LNCaP clone FGC (cell line): ENCODE measurements at regions not wholly inside any gene's neighbourhood (a gene's known extent, or its start where the extent isn't known, plus 50 kb on each side); places are given as distances from the start of the nearest gene placed in this dataset.
A peak's percentile ranks its signal among the peaks of the same experiment; 100 is the strongest.
"Not testable (repeated sequence)": the region's sequence is repeated elsewhere in the genome, so short reads cannot be mapped to it uniquely, and the experiment has no call there.

Experiments used
- DNase-seq: peaks from one replicate; pipeline ENCODE4 v3.0.0-alpha.2; 2011; ENCODE audit warnings: low read depth
- H3K4me3 ChIP-seq: 2 replicates; pipeline ENCODE4 v1.5.1; 2011; ENCODE audit warnings: mild to moderate bottlenecking, low read depth, low read length, control low read depth
- CTCF ChIP-seq: IDR thresholded peaks from 2 replicates; pipeline ENCODE4 v1.5.1; 2012; ENCODE audit warnings: mild to moderate bottlenecking; ENCODE audit not compliant: control insufficient read depth, insufficient read depth; ENCODE audit errors: extremely low read depth

- no peak overlapping the region for H3K4me3 ChIP-seq
- no peak for TF ChIP-seq CTCF
Measured at GRCh38 chr2:139550341-139550740, 770.2 kb upstream of the NXPH2 start.

GRCh38 chr2:139544186-139544851 is 764.1 kb upstream of the NXPH2 start:
- no peak for TF ChIP-seq CTCF
- DNase-seq, result no peak
- no peak overlapping the region for H3K4me3 ChIP-seq

More at GRCh38 chr2:139550341-139550740, 770.2 kb upstream of the NXPH2 start:
- no peak for DNase-seq

- H3K4me3 ChIP-seq, DNase-seq: not testable (repeated sequence)
Measured at GRCh38 chr2:139538332-139539020, 758.3 kb upstream of the NXPH2 start.

GRCh38 chr2:139529080-139529479 is 748.9 kb upstream of the NXPH2 start:
- no peak overlapping the region for H3K4me3 ChIP-seq
- TF ChIP-seq CTCF, result no peak
- peak; percentile 46 for DNase-seq

GRCh38 chr2:139526781-139527180 is 746.6 kb upstream of the NXPH2 start:
- no peak overlapping the region for H3K4me3 ChIP-seq
- DNase-seq, result peak; percentile 32
- no peak for TF ChIP-seq CTCF

GRCh38 chr2:139518321-139518720 is 738.1 kb upstream of the NXPH2 start:
- TF ChIP-seq CTCF, result no peak
- no peak for DNase-seq
- H3K4me3 ChIP-seq, result no peak overlapping the region

- H3K4me3 ChIP-seq, result no peak overlapping the region
- no peak for TF ChIP-seq CTCF
Measured at GRCh38 chr2:139514951-139515350, 734.8 kb upstream of the NXPH2 start.

More at GRCh38 chr2:139514951-139515350, 734.8 kb upstream of the NXPH2 start:
- DNase-seq, result no peak
